BLaER1 treated with 17β-estradiol and CSF1 and Interleukin-3, amounts not matched to agents 10 nM and 100 nM (cell line): ENCODE measurements at regions not wholly inside any gene's neighbourhood (a gene's known extent, or its start where the extent isn't known, plus 50 kb on each side); places are given as distances from the start of the nearest gene placed in this dataset.
A peak's percentile ranks its signal among the peaks of the same experiment; 100 is the strongest.

ENCODE experiments used
- H3K27ac ChIP-seq, 11 experiments: shearing (Covaris generic); formaldehyde crosslinking; 2 replicates each; pipeline ENCODE4 v1.8.1; 2022
- H3K27me3 ChIP-seq, 11 experiments: shearing (Covaris generic); formaldehyde crosslinking; 2 replicates each; pipeline ENCODE4 v1.8.1; 2022
- H3K36me3 ChIP-seq, 11 experiments: shearing (Covaris generic); formaldehyde crosslinking; 2 replicates each; pipeline ENCODE4 v1.8.1; 2022
- H3K4me1 ChIP-seq, 10 experiments: shearing (Covaris generic); formaldehyde crosslinking; 2 replicates each; pipeline ENCODE4 v1.8.1; 2022
- H3K4me2 ChIP-seq, 11 experiments: shearing (Covaris generic); formaldehyde crosslinking; 2 replicates each; pipeline ENCODE4 v1.8.1; 2022
- H3K4me3 ChIP-seq, 10 experiments: shearing (Covaris generic); formaldehyde crosslinking; 2 replicates each; pipeline ENCODE4 v1.8.1; 2022
- H3K9ac ChIP-seq, 11 experiments: shearing (Covaris generic); formaldehyde crosslinking; 2 replicates each; pipeline ENCODE4 v1.8.1; 2022
- H3K9me3 ChIP-seq, 11 experiments: shearing (Covaris generic); formaldehyde crosslinking; replicated peaks in 1 of 11; 2 replicates each; pipeline ENCODE4 v1.8.1; 2022
- H4K20me1 ChIP-seq, 11 experiments: shearing (Covaris generic); formaldehyde crosslinking; 2 replicates each; pipeline ENCODE4 v1.8.1; 2022
- Cebpa-rat ChIP-seq, 11 experiments: shearing (Covaris generic); IDR thresholded peaks; 2 replicates each; pipeline ENCODE4 v1.8.1; 2022

GRCh38 chr1:224494343-224494742 lies 59.7 kb upstream of the WDR26 start:
- no peak overlapping the region for H3K4me2 ChIP-seq
- TF ChIP-seq Cebpa-rat (IDR thresholded peaks at IDR 0.05) = no peak

GRCh38 chr1:224495866-224496265 lies 61.3 kb upstream of the WDR26 start:
- peak overlapping the region in 9 of 11 experiments; percentile 2 to 98 (median 82); a peak in 13 of 22 replicates for H3K27ac ChIP-seq
- H3K9me3 ChIP-seq = peaks cover 0 to 14% (median 12%) of the 10 kb centered on the region in 11 experiments; a peak in 18 of 22 replicates
- TF ChIP-seq Cebpa-rat (IDR thresholded peaks at IDR 0.05) = no peak
- H3K36me3 ChIP-seq = 0 out of 22 replicates have a peak, but pooled peaks cover 0 to 7% (median 0%) of the 10 kb centered on the region in 11 experiments
- H3K4me3 ChIP-seq = no peak overlapping the region
- H4K20me1 ChIP-seq = no peaks in the 10 kb centered on the region
- peak overlapping the region in 1 of 11 experiments; percentile 11; a peak in 1 of 22 replicates for H3K9ac ChIP-seq
- no peaks in the 10 kb centered on the region for H3K27me3 ChIP-seq
- peaks cover 27 to 60% (median 47%) of the 10 kb centered on the region in 10 experiments for H3K4me1 ChIP-seq
- H3K4me2 ChIP-seq = peak overlapping the region in 4 of 11 experiments; percentile 88 to 96 (median 91); a peak in 7 of 22 replicates

More at GRCh38 chr1:224494343-224494742, 59.7 kb upstream of the WDR26 start:
- H3K27ac ChIP-seq = no peak overlapping the region
- 0 out of 22 replicates have a peak, but pooled peaks cover 0 to 7% (median 0%) of the 10 kb centered on the region in 11 experiments for H3K36me3 ChIP-seq
- H3K9ac ChIP-seq = no peak overlapping the region
- H3K4me1 ChIP-seq = peaks cover 21 to 49% (median 32%) of the 10 kb centered on the region in 10 experiments
- no peak overlapping the region for H3K4me3 ChIP-seq
- H3K9me3 ChIP-seq = peaks cover 0 to 14% (median 12%) of the 10 kb centered on the region in 11 experiments; a peak in 19 of 22 replicates
- H4K20me1 ChIP-seq = no peaks in the 10 kb centered on the region
- H3K27me3 ChIP-seq = no peaks in the 10 kb centered on the region

DNA sequence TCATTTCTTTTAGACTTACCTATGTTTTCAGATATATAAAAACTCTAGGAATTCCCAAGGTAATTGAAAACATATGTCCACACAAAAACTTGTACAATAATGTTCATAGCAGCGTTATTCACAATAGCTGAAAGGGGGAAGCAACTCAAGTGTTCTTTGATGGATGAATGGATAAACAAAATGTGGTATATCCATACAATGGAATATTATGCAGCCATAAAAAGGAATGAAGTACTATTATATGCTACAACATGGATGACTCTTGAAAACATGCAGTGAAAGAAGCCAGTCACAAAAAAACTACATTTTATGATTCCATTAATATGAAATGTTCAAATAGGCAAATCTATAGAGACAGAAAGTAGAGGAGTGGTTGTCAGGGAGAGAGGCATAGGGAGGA lies 62.2 kb upstream of the WDR26 start:
- Histone ChIP-seq H3K36me3 (0 out of 22 replicates have a peak, but pooled peaks cover 0 to 7% (median 0%) of the 10 kb centered on the region in 11 experiments), H3K9ac (peak overlapping the region in 5 of 11 experiments; percentile 72 to 83 (median 75); a peak in 5 of 22 replicates), H3K27me3 (no peaks in the 10 kb centered on the region), H3K4me1 (peaks cover 31 to 69% (median 57%) of the 10 kb centered on the region in 10 experiments), H4K20me1 (no peaks in the 10 kb centered on the region), H3K4me2 (peak overlapping the region in 8 of 11 experiments; percentile 88 to 96 (median 94); a peak in 15 of 22 replicates), H3K4me3 (no peak overlapping the region), H3K27ac (peak overlapping the region in 9 of 11 experiments; percentile 77 to 98 (median 90); a peak in 16 of 22 replicates), H3K9me3 (peaks cover 0 to 14% (median 12%) of the 10 kb centered on the region in 11 experiments; a peak in 18 of 22 replicates)
- TF ChIP-seq Cebpa-rat (IDR thresholded peaks at IDR 0.05) = no peak

DNA sequence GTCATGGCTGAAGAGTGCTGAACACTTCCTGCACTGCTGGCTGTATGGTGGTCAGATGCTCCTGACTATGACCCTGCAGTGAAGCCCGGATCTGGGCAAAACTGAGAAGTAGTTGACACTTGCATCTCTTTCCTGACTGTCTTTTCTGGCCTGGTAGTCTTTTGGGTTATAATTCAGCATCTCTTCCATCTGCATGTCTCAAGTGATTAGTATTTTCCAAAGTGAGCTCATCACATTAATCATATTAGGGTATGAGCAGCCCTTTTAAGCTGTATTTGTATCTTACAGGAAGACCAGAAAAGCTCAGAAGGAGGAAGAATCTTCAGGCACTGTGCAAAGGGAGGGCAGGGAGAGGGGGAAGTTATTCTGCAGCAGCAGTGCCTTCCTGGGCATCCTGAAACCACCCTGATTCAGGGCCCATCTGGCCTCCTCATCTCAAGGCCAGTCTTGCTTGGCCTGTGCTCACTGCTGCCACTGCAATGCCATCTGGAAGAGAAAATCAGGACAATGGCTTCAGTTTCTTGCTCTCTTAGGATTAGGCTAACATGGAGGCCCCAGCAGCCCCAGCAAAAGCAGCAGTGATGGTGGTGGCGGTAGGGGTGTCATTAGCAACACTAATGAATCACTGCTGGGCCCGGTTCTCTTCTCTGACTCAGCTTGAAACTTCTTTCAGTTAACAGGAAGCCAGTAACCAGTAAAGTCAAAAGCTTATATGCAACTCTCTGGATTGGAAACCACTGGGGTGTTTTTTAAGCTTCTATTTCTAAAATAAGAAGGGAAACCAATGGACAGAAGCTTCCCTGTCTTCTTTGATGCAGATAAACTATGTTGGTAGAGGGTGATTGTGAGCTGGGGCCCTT lies 63.3 kb upstream of the WDR26 start:
- peak overlapping the region; percentile 74 to 98 (median 87) for H3K27ac ChIP-seq
- peaks cover 42 to 79% (median 68%) of the 10 kb centered on the region in 10 experiments for H3K4me1 ChIP-seq
- peaks cover 0 to 14% (median 12%) of the 10 kb centered on the region in 11 experiments; a peak in 18 of 22 replicates for H3K9me3 ChIP-seq
- peak overlapping the region; percentile 57 to 83 (median 74); a peak in 21 of 22 replicates for H3K9ac ChIP-seq
- peak in 3 of 11 experiments; percentile 21 to 60 (median 24); a peak in 1 of 22 replicates for TF ChIP-seq Cebpa-rat (IDR thresholded peaks at IDR 0.05)
- no peaks in the 10 kb centered on the region for H3K27me3 ChIP-seq
- H3K4me3 ChIP-seq = peak overlapping the region in 5 of 10 experiments; percentile 15 to 44 (median 33); a peak in 6 of 20 replicates
- H3K4me2 ChIP-seq = peak overlapping the region; percentile 77 to 96 (median 89)
- no peaks in the 10 kb centered on the region for H4K20me1 ChIP-seq
- 0 out of 22 replicates have a peak, but pooled peaks cover 0 to 7% (median 0%) of the 10 kb centered on the region in 11 experiments for H3K36me3 ChIP-seq

GRCh38 chr1:224498574-224499170 lies 64.1 kb upstream of the WDR26 start:
- H3K4me1 ChIP-seq = peaks cover 49 to 87% (median 75%) of the 10 kb centered on the region in 10 experiments
- peak overlapping the region; percentile 77 to 96 (median 89) for H3K4me2 ChIP-seq
- H3K27me3 ChIP-seq = no peaks in the 10 kb centered on the region
- 0 out of 22 replicates have a peak, but pooled peaks of 1 of the 11 experiments have one; percentile 7 for TF ChIP-seq Cebpa-rat (IDR thresholded peaks at IDR 0.05)
- H3K9ac ChIP-seq = peak overlapping the region; percentile 49 to 83 (median 74); a peak in 21 of 22 replicates
- no peaks in the 10 kb centered on the region for H4K20me1 ChIP-seq
- peak overlapping the region; percentile 74 to 98 (median 87) for H3K27ac ChIP-seq
- H3K4me3 ChIP-seq = peak overlapping the region in 7 of 10 experiments; percentile 3 to 47 (median 20); a peak in 7 of 20 replicates
- peaks cover 0 to 14% (median 12%) of the 10 kb centered on the region in 11 experiments; a peak in 18 of 22 replicates for H3K9me3 ChIP-seq
- H3K36me3 ChIP-seq = 0 out of 22 replicates have a peak, but pooled peaks cover 0 to 7% (median 0%) of the 10 kb centered on the region in 11 experiments

DNA sequence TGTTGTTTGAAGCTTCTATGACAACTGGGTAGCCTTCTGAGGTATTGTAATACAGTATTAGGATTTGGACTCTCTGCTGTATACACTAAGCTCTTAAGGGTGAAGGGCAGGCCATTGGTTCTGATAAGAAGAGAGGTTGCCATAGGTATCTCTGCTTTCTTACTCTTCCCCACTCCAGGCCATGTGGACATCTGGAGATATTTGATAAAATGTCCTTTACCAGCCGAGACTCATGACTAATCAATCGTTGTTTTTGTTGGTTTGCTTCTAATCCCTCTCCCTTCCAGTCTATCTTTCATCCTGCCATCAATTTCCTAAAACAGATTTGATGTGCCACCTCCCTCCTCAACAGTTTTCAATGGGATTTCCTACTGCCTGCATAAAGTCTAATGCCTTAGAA lies 64.6 kb upstream of the WDR26 start:
- Histone ChIP-seq H3K4me1 (peaks cover 54 to 92% (median 80%) of the 10 kb centered on the region in 10 experiments), H3K36me3 (0 out of 22 replicates have a peak, but pooled peaks cover 0 to 7% (median 0%) of the 10 kb centered on the region in 11 experiments), H3K27ac (peak overlapping the region; percentile 74 to 98 (median 87)), H3K9me3 (peaks cover 0 to 14% (median 12%) of the 10 kb centered on the region in 11 experiments; a peak in 18 of 22 replicates), H4K20me1 (no peaks in the 10 kb centered on the region), H3K4me2 (peak overlapping the region; percentile 77 to 96 (median 89); a peak in 21 of 22 replicates), H3K4me3 (peak overlapping the region in 5 of 10 experiments; percentile 3 to 47 (median 33); a peak in 5 of 20 replicates), H3K9ac (peak overlapping the region in 9 of 11 experiments; percentile 59 to 83 (median 75); a peak in 17 of 22 replicates), H3K27me3 (no peaks in the 10 kb centered on the region)
- no peak for TF ChIP-seq Cebpa-rat (IDR thresholded peaks at IDR 0.05)

- H3K36me3 ChIP-seq = 0 out of 22 replicates have a peak, but pooled peaks cover 0 to 7% (median 0%) of the 10 kb centered on the region in 11 experiments
- peaks cover 0 to 14% (median 12%) of the 10 kb centered on the region in 11 experiments; a peak in 18 of 22 replicates for H3K9me3 ChIP-seq
- peak overlapping the region; percentile 16 to 96 (median 88); a peak in 21 of 22 replicates for H3K4me2 ChIP-seq
- no peak overlapping the region for H3K4me3 ChIP-seq
- peak overlapping the region in 7 of 11 experiments; percentile 86 to 98 (median 93); a peak in 13 of 22 replicates for H3K27ac ChIP-seq
- H3K9ac ChIP-seq = no peak overlapping the region
- no peaks in the 10 kb centered on the region for H3K27me3 ChIP-seq
- TF ChIP-seq Cebpa-rat (IDR thresholded peaks at IDR 0.05) = no peak
- H3K4me1 ChIP-seq = peaks cover 60 to 98% (median 89%) of the 10 kb centered on the region in 10 experiments
- H4K20me1 ChIP-seq = no peaks in the 10 kb centered on the region
These were observed 66.2 kb upstream of the WDR26 start for GRCh38 chr1:224500796-224501195.

GRCh38 chr1:224501836-224502235 lies 67.2 kb upstream of the WDR26 start:
- Histone ChIP-seq H3K9ac (peak overlapping the region in 10 of 11 experiments; percentile 60 to 78 (median 76); a peak in 15 of 22 replicates), H3K4me1 (peaks cover 60 to 96% (median 91%) of the 10 kb centered on the region in 10 experiments), H3K36me3 (0 out of 22 replicates have a peak, but pooled peaks cover 0 to under 1% (median 0%) of the 10 kb centered on the region in 11 experiments), H4K20me1 (no peaks in the 10 kb centered on the region), H3K9me3 (peaks cover 0 to 4% (median 2%) of the 10 kb centered on the region in 11 experiments; a peak in 14 of 22 replicates), H3K4me3 (no peak overlapping the region), H3K4me2 (peak overlapping the region; percentile 77 to 96 (median 88); a peak in 21 of 22 replicates), H3K27me3 (no peaks in the 10 kb centered on the region), H3K27ac (peak overlapping the region in 10 of 11 experiments; percentile 78 to 98 (median 88); a peak in 18 of 22 replicates)
- TF ChIP-seq Cebpa-rat (IDR thresholded peaks at IDR 0.05) = no peak
